MM.1S (cell line): ENCODE measurements at regions not wholly inside any gene's neighbourhood (a gene's known extent, or its start where the extent isn't known, plus 50 kb on each side); places are given as distances from the start of the nearest gene placed in this dataset.

Experiments used
- DNase-seq: peaks from one replicate; pipeline ENCODE4 v3.0.0-alpha.2; 2015
- H2AFZ ChIP-seq: fragments of 300-600 bp; sonication (generic); 2 replicates; pipeline ENCODE4 v1.6.0; 2016; ENCODE audit warnings: antibody characterized with exemption, low read length
- H3F3A ChIP-seq: fragments of 300-600 bp; sonication (generic); 2 replicates; pipeline ENCODE4 v1.6.1; 2016; ENCODE audit warnings: mild to moderate bottlenecking, antibody characterized with exemption, low read length, moderate library complexity, mixed read lengths; ENCODE audit not compliant: insufficient read depth
- H3K27ac ChIP-seq: fragments of 300-600 bp; sonication (generic); 2 replicates; pipeline ENCODE4 v1.5.1; 2016; ENCODE audit warnings: mild to moderate bottlenecking, low read length
- H3K27me3 ChIP-seq: fragments of 300-600 bp; sonication (generic); replicated peaks from 2 replicates; pipeline ENCODE4 v1.6.0; 2016; ENCODE audit warnings: low read length; ENCODE audit not compliant: insufficient read depth
- H3K36me3 ChIP-seq: fragments of 300-600 bp; sonication (generic); replicated peaks from 2 replicates; pipeline ENCODE4 v1.6.1; 2016; ENCODE audit warnings: mild to moderate bottlenecking, low read length, mixed read lengths; ENCODE audit not compliant: insufficient read depth
- H3K4me1 ChIP-seq: fragments of 300-600 bp; sonication (generic); 2 replicates; pipeline ENCODE4 v1.6.1; 2016; ENCODE audit warnings: low read length, mixed read lengths
- H3K4me2 ChIP-seq: fragments of 300-600 bp; sonication (generic); 2 replicates; pipeline ENCODE4 v1.6.0; 2016; ENCODE audit warnings: low read depth, low read length
- H3K4me3 ChIP-seq: fragments of 300-600 bp; sonication (generic); 2 replicates; pipeline ENCODE4 v1.5.1; 2016; ENCODE audit warnings: low read length, mixed read lengths
- H3K79me2 ChIP-seq: fragments of 300-600 bp; sonication (generic); 2 replicates; pipeline ENCODE4 v1.6.1; 2016; ENCODE audit warnings: mixed run types, low read length, mixed read lengths
- H3K9ac ChIP-seq: fragments of 300-600 bp; sonication (generic); 2 replicates; pipeline ENCODE4 v1.6.1; 2016; ENCODE audit warnings: low read length, mixed read lengths
- H3K9me2 ChIP-seq: fragments of 300-600 bp; sonication (generic); replicated peaks from 2 replicates; pipeline ENCODE4 v1.6.1; 2016; ENCODE audit warnings: mild to moderate bottlenecking, low read length, mixed read lengths; ENCODE audit not compliant: insufficient read depth
- H3K9me3 ChIP-seq: fragments of 300-600 bp; sonication (generic); replicated peaks from 2 replicates; pipeline ENCODE4 v1.6.1; 2016; ENCODE audit warnings: mild to moderate bottlenecking, low read length, mixed read lengths; ENCODE audit not compliant: insufficient read depth
- H4K20me1 ChIP-seq: fragments of 300-600 bp; sonication (generic); 2 replicates; pipeline ENCODE4 v1.6.1; 2016; ENCODE audit warnings: mild to moderate bottlenecking, low read length, moderate library complexity, mixed read lengths; ENCODE audit not compliant: insufficient read depth
- EZH2 ChIP-seq: fragments of 300-600 bp; sonication (generic); optimal IDR thresholded peaks from 2 replicates; pipeline ENCODE3; 2017; ENCODE audit warnings: low read depth, mild to moderate bottlenecking, antibody characterized with exemption, low read length, mixed read lengths
- EZH2phosphoT487 ChIP-seq: fragments of 300-600 bp; sonication (generic); IDR thresholded peaks from 2 replicates; pipeline ENCODE4 v1.6.1; 2018; ENCODE audit warnings: antibody characterized with exemption, low read length
- TF ChIP-seq, protein P1 (sequence below): fragments of 300-600 bp; sonication (generic); IDR thresholded peaks from 2 replicates; pipeline ENCODE4 v1.5.1; 2016; ENCODE audit warnings: antibody characterized with exemption, low read length, mixed read lengths

DNA sequence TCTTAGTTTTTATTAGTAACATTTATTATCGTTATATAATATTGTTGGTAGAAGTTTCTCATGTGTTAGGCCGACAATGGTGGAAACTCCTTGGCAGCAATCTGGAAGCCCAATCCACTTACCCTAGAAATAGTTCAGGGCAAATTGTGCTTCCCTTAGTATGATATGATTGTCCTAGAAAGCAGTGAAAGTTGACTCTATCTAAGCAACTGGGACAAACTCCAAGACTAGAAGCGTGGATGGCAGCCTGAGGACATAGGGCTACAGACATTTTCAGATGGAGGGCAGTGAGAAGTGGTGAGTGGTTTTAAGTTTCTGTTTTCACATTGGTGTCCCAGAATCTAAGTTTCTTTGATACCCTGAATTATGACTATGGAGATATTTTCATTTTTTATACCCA is 63.3 kb upstream of the TRPC3 start:
- DNase-seq, result no peak
- Histone ChIP-seq H4K20me1 (no peaks in the 10 kb centered on the region), H3K9me2 (no peaks in the 10 kb centered on the region), H3F3A (no peaks in the 10 kb centered on the region), H3K36me3 (no peaks in the 10 kb centered on the region), H3K9me3 (no peaks in the 10 kb centered on the region), H3K79me2 (no peaks in the 10 kb centered on the region), H3K4me3 (no peak overlapping the region), H3K9ac (no peak overlapping the region), H3K27me3 (no peaks in the 10 kb centered on the region), H3K4me2 (no peak overlapping the region), H2AFZ (no peak overlapping the region), H3K27ac (no peak overlapping the region), H3K4me1 (no peaks in the 10 kb centered on the region)
- TF ChIP-seq EZH2phosphoT487 (no peak), EZH2 (no peak)
- TF ChIP-seq, protein P1, sequence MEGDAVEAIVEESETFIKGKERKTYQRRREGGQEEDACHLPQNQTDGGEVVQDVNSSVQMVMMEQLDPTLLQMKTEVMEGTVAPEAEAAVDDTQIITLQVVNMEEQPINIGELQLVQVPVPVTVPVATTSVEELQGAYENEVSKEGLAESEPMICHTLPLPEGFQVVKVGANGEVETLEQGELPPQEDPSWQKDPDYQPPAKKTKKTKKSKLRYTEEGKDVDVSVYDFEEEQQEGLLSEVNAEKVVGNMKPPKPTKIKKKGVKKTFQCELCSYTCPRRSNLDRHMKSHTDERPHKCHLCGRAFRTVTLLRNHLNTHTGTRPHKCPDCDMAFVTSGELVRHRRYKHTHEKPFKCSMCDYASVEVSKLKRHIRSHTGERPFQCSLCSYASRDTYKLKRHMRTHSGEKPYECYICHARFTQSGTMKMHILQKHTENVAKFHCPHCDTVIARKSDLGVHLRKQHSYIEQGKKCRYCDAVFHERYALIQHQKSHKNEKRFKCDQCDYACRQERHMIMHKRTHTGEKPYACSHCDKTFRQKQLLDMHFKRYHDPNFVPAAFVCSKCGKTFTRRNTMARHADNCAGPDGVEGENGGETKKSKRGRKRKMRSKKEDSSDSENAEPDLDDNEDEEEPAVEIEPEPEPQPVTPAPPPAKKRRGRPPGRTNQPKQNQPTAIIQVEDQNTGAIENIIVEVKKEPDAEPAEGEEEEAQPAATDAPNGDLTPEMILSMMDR, result no peak

DNA sequence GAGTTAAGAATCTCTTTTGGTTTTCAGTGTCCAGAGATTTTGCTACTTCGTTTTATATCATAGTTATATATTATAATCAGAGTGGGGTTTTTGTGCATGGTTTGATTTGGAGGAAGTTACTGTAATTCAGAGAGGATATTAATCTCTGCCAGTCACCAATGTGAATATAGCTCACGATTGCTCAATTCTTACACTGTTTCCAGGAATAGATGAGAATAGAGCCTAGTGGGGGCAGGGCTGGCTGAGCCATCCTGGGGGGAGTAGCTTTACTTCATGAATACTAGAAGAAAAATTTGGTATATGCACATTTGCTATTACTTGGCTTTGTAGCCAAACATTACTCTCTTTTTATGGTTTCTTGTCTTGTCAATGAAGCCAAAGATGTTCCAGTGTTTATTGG is 60.9 kb upstream of the TRPC3 start:
- H3F3A ChIP-seq, result no peaks in the 10 kb centered on the region
- H3K4me1 ChIP-seq, result no peaks in the 10 kb centered on the region
- no peak overlapping the region for H2AFZ ChIP-seq
- no peak overlapping the region for H3K4me2 ChIP-seq
- H4K20me1 ChIP-seq, result no peaks in the 10 kb centered on the region
- H3K4me3 ChIP-seq, result no peak overlapping the region
- TF ChIP-seq, protein P1, result no peak
- TF ChIP-seq EZH2phosphoT487 (no peak), EZH2 (no peak)
- no peak overlapping the region for H3K9ac ChIP-seq
- H3K27me3 ChIP-seq, result no peaks in the 10 kb centered on the region
- H3K36me3 ChIP-seq, result no peaks in the 10 kb centered on the region
- H3K9me2 ChIP-seq, result no peaks in the 10 kb centered on the region
- H3K9me3 ChIP-seq, result no peaks in the 10 kb centered on the region
- DNase-seq, result no peak
- no peaks in the 10 kb centered on the region for H3K79me2 ChIP-seq
- no peak overlapping the region for H3K27ac ChIP-seq

DNA sequence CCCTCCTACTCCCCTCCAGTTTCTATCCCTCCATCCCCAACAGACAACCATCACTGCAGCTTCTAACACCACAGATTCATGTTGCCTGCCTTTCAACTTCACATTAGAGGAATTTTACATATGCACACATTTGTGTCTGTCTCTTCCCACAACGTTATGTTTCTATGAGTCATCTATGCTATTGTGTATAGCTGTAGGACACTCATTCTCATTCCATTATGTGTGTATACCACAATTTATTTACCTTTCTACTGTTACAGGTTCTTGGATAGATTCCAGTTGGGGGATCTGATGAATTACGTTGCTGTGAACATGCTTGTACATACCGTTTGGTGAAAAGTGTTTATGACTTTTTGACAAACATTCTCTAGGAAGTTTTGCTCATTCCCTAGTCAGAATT is 58.8 kb upstream of the TRPC3 start:
- H3K9me2 ChIP-seq, result no peaks in the 10 kb centered on the region
- TF ChIP-seq, protein P1, result no peak
- TF ChIP-seq EZH2phosphoT487, result no peak
- no peak for TF ChIP-seq EZH2
- no peaks in the 10 kb centered on the region for H3K27me3 ChIP-seq
- H3K27ac ChIP-seq, result no peak overlapping the region
- no peaks in the 10 kb centered on the region for H3K4me1 ChIP-seq
- H3K9me3 ChIP-seq, result no peaks in the 10 kb centered on the region
- H3K36me3 ChIP-seq, result no peaks in the 10 kb centered on the region
- no peaks in the 10 kb centered on the region for H4K20me1 ChIP-seq
- no peak for DNase-seq
- no peak overlapping the region for H3K4me2 ChIP-seq
- H2AFZ ChIP-seq, result no peak overlapping the region
- no peak overlapping the region for H3K4me3 ChIP-seq
- no peaks in the 10 kb centered on the region for H3F3A ChIP-seq
- no peaks in the 10 kb centered on the region for H3K79me2 ChIP-seq
- H3K9ac ChIP-seq, result no peak overlapping the region

DNA sequence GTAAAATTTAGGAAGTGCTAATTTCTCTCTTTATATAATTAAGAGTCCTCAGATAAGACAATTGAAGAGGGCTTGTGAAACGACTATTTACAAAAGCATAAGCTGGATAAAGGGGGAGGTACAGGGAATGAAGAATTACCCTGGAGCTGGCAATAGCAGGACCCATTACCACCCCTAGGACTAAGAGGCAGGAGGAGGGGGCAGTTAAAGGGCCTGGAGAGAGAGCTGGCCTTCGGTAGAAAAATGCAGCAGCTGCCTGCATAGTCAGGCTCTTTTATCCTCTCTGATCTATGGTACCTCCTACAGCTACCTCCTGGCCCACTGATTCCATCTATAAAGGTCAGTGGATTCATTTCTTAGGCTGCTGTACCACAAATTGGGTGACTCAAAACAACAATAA is 57.7 kb upstream of the TRPC3 start:
- Histone ChIP-seq H3K27ac (no peak overlapping the region), H3K9ac (no peak overlapping the region), H3K4me2 (no peak overlapping the region), H3K9me3 (no peaks in the 10 kb centered on the region), H3K36me3 (no peaks in the 10 kb centered on the region), H3K9me2 (no peaks in the 10 kb centered on the region), H2AFZ (no peak overlapping the region), H3F3A (no peaks in the 10 kb centered on the region), H4K20me1 (no peaks in the 10 kb centered on the region), H3K79me2 (no peaks in the 10 kb centered on the region), H3K4me1 (no peaks in the 10 kb centered on the region), H3K27me3 (no peaks in the 10 kb centered on the region), H3K4me3 (no peak overlapping the region)
- DNase-seq, result no peak
- TF ChIP-seq EZH2phosphoT487 (no peak), EZH2 (no peak)
- TF ChIP-seq, protein P1, result no peak
